ENCODE measurements at regions not wholly inside any gene's neighbourhood (a gene's known extent, or its start where the extent isn't known, plus 50 kb on each side); places are given as distances from the start of the nearest gene placed in this dataset.

DNA sequence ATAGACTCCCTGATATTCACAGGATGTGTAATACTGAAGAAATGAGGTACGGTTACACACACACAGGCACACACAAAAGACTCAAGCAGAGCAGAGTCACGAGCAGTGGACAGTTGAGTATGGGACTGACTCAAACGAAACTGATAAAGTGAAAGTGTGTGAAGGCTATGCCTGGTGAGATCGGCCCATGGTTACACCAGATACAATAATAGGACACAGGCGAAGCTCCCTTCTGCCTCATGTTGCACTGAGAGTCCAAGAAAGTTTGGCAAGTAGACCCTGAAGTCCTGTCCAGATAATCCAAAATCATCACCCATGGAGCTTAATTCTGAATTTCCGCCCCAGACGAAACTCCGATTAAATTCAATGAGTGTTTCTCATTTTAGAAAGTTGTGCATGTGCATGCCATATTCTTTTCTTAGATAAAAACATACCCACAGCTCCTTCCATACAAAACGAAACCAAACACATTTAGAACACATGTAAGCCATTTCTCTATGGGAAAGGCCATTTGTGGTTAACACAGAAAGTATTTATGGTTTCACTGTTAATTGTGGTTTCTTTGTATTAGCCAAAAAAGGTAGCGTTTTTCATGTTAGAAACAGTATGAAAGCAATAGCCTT, 567.6 kb downstream of the PLCL1 start:
- Histone ChIP-seq H3K27me3 (no peaks in the 10 kb centered on the region), H3K4me1 (no peaks in the 10 kb centered on the region), H3K27ac (no peak overlapping the region), H3K4me3 (peak overlapping the region in 1 of 2 donors; percentile 23), H3K9me3 (no peaks in the 10 kb centered on the region), H3K36me3 (no peaks in the 10 kb centered on the region)
- TF ChIP-seq, protein P1, sequence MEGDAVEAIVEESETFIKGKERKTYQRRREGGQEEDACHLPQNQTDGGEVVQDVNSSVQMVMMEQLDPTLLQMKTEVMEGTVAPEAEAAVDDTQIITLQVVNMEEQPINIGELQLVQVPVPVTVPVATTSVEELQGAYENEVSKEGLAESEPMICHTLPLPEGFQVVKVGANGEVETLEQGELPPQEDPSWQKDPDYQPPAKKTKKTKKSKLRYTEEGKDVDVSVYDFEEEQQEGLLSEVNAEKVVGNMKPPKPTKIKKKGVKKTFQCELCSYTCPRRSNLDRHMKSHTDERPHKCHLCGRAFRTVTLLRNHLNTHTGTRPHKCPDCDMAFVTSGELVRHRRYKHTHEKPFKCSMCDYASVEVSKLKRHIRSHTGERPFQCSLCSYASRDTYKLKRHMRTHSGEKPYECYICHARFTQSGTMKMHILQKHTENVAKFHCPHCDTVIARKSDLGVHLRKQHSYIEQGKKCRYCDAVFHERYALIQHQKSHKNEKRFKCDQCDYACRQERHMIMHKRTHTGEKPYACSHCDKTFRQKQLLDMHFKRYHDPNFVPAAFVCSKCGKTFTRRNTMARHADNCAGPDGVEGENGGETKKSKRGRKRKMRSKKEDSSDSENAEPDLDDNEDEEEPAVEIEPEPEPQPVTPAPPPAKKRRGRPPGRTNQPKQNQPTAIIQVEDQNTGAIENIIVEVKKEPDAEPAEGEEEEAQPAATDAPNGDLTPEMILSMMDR (IDR thresholded peaks at IDR 0.05), result no peak
- no peak for DNase-seq (ENCODE audit: low spot score)

DNA sequence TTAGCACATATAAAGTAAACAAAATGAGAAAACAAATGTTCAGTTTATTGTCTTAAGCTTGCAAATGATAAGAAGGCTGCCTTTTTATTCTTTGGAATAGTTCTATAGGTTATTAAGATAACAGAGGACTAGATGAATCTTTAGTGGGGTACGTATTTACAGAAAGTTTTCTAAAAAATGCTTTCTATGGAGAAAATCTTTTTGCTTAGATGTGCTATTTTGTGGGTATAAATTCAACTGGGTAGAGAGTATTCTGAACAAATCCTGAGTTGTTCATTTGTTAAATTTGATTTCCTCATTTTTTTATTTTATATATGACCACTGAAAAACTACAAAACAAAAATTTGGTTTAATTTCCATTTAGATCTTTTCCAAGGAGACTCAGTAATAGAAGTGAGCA, 566.9 kb downstream of the PLCL1 start:
- H3K4me1 ChIP-seq, result no peaks in the 10 kb centered on the region
- TF ChIP-seq, protein P1 (IDR thresholded peaks at IDR 0.05), result no peak
- no peaks in the 10 kb centered on the region for H3K27me3 ChIP-seq
- DNase-seq (ENCODE audit: low spot score), result no peak
- H3K27ac ChIP-seq, result no peak overlapping the region
- no peaks in the 10 kb centered on the region for H3K9me3 ChIP-seq
- H3K36me3 ChIP-seq, result no peaks in the 10 kb centered on the region
- H3K4me3 ChIP-seq, result no peak overlapping the region

DNA sequence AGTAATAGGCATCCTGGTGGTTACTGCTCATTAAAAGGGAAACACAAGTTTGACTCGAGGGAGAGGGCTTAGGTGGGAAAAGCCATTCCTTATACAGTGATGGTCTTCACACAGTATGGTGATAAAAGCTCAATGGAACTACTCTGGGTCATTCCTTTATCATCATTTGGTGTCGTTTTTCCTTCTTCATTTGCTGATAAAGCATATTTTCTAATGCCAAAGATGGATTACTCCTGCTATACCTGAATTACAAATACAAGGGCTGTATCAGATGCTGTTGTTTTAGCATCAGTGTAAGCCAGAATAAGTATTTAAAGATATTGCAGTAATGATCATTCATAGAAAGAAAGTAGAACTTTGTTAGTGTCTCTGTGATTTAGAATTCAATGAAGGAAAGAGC, 563.7 kb downstream of the PLCL1 start:
- Histone ChIP-seq H3K4me3 (no peak overlapping the region), H3K4me1 (no peaks in the 10 kb centered on the region), H3K27ac (no peak overlapping the region), H3K27me3 (no peaks in the 10 kb centered on the region), H3K9me3 (no peaks in the 10 kb centered on the region), H3K36me3 (no peaks in the 10 kb centered on the region)
- TF ChIP-seq, protein P1 (IDR thresholded peaks at IDR 0.05), result no peak
- DNase-seq (ENCODE audit: low spot score), result no peak

DNA sequence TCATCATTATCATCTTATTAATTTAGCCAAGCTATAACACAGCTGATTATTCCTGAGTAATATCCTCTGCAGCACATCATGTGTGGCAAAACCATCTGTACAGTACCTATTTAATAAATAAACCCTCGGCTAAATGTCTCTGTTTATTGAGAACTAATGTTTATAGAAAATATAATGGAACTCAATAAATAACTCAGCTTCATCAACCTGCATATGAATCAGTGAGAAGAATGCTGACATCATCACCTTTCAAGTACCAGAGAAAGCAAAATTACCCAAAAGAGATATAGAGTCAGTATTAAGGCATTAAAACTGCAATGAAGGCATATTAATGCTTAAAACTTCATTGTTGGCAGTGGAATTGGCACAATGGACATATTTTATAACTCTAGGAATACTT, 558.3 kb downstream of the PLCL1 start:
- Histone ChIP-seq H3K36me3 (no peaks in the 10 kb centered on the region), H3K27me3 (no peaks in the 10 kb centered on the region), H3K9me3 (no peaks in the 10 kb centered on the region), H3K4me1 (no peaks in the 10 kb centered on the region), H3K27ac (no peak overlapping the region), H3K4me3 (no peak overlapping the region)
- TF ChIP-seq, protein P1 (IDR thresholded peaks at IDR 0.05), result no peak
- no peak for DNase-seq (ENCODE audit: low spot score)

DNA sequence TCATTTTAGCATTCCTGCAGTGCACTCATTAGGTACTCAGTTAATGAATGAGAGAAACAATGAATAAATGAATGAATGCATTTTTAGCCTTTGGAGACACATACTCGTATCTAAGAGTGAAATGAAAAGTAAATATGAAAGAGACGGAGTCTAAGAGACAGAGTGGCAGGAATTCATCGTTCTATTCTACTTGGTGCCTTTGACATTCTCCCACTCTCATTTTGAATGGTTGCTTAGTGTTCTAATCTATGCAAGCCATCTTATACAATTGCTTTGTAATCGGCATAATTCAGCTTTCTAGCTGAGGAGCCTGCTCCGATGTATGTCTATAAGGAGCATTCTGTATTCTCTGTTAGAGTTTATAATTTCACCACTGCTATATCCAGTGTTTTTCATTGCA, 554.9 kb downstream of the PLCL1 start:
- H3K36me3 ChIP-seq, result no peaks in the 10 kb centered on the region
- H3K4me3 ChIP-seq, result no peak overlapping the region
- H3K27ac ChIP-seq, result no peak overlapping the region
- TF ChIP-seq, protein P1 (IDR thresholded peaks at IDR 0.05), result no peak
- no peaks in the 10 kb centered on the region for H3K4me1 ChIP-seq
- H3K27me3 ChIP-seq, result no peaks in the 10 kb centered on the region
- no peak for DNase-seq (ENCODE audit: low spot score)
- no peaks in the 10 kb centered on the region for H3K9me3 ChIP-seq

DNA sequence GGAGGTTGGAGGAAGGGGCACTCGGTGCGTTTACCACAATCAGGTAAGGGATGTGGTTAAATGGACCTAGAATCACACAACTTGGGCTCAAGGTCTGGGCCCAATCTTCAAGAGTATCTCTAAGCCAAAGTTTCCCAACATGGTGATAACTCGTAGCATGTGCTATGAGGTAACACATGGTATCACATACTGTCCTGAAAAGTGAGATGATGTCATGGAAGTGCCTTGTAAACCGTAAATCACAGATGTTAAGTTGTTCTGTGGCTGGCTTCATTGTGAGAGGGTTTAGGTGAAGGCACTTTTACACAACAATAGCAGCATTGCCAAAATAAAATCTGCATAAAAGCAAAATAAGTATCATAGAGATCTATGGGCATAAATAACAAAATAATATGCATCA, 551.8 kb downstream of the PLCL1 start:
- H3K4me1 ChIP-seq, result no peaks in the 10 kb centered on the region
- H3K36me3 ChIP-seq, result no peaks in the 10 kb centered on the region
- DNase-seq (ENCODE audit: low spot score), result no peak
- no peak overlapping the region for H3K4me3 ChIP-seq
- no peaks in the 10 kb centered on the region for H3K27me3 ChIP-seq
- TF ChIP-seq, protein P1 (IDR thresholded peaks at IDR 0.05), result no peak
- no peak overlapping the region for H3K27ac ChIP-seq
- H3K9me3 ChIP-seq, result no peaks in the 10 kb centered on the region

All from right atrium auricular region (tissue), 2 donors.